Sigmoid colon (tissue), 4 donors: ENCODE measurements at regions not wholly inside any gene's neighbourhood (a gene's known extent, or its start where the extent isn't known, plus 50 kb on each side); places are given as distances from the start of the nearest gene placed in this dataset.

Experiments
- CTCF ChIP-seq, 4 experiments: fragments of 450-650 bp in 3 of 4; fragments of 200-600 bp in 1 of 4; IDR thresholded peaks; one replicate each; pipeline ENCODE4 v1.5.1; 2016 to 2019; ENCODE audit warnings: antibody characterized with exemption in 4 of 4, mild to moderate bottlenecking in 3 of 4, moderate library complexity in 2 of 4
- EP300 ChIP-seq, 4 donors: sonication (generic); formaldehyde crosslinking; IDR thresholded peaks; one replicate each; pipeline ENCODE4 v1.6.1; 2017; ENCODE audit warnings: antibody characterized with exemption in 4 of 4
- POLR2A ChIP-seq, 2 donors: fragments of 450-650 bp; IDR thresholded peaks; one replicate each; pipeline ENCODE4 v1.6.1; 2016; ENCODE audit warnings: antibody characterized with exemption in 2 of 2, mild to moderate bottlenecking in 2 of 2, moderate library complexity in 2 of 2
- POLR2AphosphoS5 ChIP-seq, 4 donors: sonication (generic); formaldehyde crosslinking; IDR thresholded peaks; one replicate each; pipeline ENCODE4 v1.6.1; 2017; ENCODE audit warnings: antibody characterized with exemption in 4 of 4

GRCh38 chr6:47102331-47102730 is 60.2 kb upstream of the ADGRF1 start:
- no peak for TF ChIP-seq CTCF (IDR thresholded peaks at IDR 0.05)
- no peak for TF ChIP-seq POLR2A (IDR thresholded peaks at IDR 0.05)
- TF ChIP-seq POLR2AphosphoS5 (IDR thresholded peaks at IDR 0.05), result no peak
- TF ChIP-seq EP300 (IDR thresholded peaks at IDR 0.05), result no peak
